Fibroblast of skin of abdomen (primary cell): ENCODE measurements at regions not wholly inside any gene's neighbourhood (a gene's known extent, or its start where the extent isn't known, plus 50 kb on each side); places are given as distances from the start of the nearest gene placed in this dataset.

Experiments used
- DNase-seq: peaks from one replicate; pipeline ENCODE4 v3.0.0-alpha.2; 2013

GRCh38 chr17:77664097-77664729 is 294.3 kb upstream of the TNRC6C start:
- DNase-seq: no peak

DNA sequence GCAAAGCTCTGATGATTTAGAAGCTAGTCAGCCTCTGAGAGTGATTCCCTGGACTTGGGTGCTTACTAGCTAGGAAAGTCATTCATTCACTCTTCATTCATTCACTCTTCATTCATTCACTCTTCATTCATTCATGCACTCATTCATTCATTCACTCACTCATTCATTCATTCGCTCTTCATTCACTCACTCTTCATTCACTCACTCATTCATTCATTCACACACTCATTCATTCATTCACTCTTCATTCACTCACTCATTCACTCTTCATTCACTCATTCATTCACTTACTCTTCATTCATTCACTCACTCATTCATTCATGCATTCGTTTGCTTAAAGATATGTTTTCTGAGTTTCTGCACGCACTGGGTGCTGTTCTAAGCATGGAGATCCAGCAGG is 292.7 kb upstream of the TNRC6C start:
- DNase-seq: no peak

DNA sequence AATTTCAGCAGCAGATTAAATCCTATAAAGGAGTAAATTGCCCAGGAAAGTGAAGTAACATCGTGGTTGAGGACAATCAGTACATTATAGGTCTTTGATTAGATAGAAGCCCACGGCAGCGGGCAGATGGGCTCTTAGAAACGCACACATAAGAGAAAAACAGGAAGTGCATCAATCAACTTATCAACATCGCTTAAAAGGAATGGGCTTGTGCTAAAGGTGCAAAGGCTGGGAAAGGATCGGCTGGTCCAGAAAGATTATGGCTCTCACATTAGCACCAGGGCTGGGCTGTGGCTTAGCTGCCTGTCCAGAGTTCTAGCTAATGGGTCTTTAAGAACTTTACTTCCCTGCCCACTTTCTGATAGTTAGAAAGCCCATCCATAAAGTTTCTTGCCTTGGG is 292.0 kb upstream of the TNRC6C start:
- DNase-seq: no peak

DNA sequence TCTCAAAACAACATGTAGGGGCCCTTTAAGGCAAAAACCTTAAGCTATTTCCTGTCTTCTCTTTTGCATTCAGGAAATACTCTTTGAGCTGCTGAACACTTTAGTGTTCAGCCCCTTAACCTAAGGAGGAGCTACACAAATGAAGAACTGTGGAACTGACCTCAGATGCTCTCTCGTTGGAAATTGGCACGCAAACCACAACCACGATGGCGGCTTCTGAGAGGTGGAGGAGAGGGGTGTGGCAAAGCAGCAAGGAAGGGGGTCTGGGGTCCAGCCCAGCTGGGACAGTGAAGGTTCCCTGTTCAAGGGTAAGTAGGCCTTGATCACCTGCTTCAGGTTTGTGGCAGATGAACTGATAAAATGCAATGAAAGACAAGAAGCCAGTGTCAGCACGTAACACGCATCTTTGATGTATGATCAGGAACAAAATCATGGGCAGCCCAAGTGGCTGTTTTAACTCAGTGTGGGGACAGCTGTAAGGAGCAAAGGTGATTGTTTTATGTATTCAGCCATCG is 291.6 kb upstream of the TNRC6C start:
- no peak for DNase-seq

DNA sequence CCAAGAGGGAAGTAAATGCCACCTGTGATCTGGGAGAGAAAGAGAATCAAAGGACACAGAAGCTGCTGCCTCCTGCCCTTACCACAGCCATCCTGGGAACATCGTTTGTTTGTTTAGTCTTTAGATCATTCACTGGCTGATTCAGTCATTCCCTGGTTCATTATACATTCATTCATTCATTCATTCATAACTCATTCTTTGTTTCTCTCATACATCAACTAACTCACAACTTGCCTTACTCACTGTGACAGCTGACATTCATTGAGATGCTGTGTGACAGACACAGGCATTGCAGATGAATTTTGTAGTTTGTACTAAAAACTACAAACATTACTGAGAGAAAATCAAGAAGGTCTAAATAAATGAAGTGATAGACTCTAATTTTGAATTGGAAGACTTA is 291.0 kb upstream of the TNRC6C start:
- no peak for DNase-seq

DNA sequence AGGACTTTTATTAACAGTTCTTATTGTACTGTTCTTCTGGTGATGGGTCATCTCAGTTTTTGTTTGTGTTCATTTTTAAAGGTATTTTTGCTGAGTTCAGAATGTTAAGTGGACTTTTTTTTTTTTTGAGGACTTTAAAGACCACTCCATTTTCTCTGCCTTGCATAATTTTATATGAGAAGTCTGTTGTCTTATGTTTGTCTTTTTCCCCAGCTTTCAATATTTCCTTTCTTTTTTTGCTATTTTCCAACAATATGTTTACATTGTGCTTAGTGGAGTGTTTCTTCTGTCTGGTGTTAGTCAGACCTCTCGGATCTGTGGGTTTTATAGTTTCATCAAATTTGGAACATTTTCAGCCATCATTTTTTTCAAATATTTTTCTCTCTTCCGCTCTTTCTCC is 290.0 kb upstream of the TNRC6C start:
- DNase-seq: no peak

DNA sequence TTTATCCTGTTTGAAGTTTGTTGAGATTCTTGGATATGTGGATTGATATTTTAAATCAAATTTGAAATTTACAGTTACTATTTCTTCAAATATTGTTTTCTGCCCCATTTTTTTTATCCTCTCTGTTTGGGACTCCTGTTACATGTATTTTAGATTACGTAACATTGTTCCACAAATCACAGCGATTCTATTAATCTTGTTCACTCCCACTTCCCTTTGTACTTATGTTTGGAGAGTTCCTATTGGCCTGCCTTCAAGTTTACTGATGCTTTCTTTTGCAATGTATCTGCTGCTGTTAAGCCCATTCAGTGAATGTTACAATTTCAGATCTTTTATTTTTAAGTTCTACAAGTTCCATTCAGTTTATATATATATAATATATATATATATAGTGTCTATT is 288.3 kb upstream of the TNRC6C start:
- no peak for DNase-seq

GRCh38 chr17:77674358-77674757 is 284.1 kb upstream of the TNRC6C start:
- DNase-seq: no peak

- DNase-seq: no peak
Measured at GRCh38 chr17:77675411-77675810, 283.1 kb upstream of the TNRC6C start.

DNA sequence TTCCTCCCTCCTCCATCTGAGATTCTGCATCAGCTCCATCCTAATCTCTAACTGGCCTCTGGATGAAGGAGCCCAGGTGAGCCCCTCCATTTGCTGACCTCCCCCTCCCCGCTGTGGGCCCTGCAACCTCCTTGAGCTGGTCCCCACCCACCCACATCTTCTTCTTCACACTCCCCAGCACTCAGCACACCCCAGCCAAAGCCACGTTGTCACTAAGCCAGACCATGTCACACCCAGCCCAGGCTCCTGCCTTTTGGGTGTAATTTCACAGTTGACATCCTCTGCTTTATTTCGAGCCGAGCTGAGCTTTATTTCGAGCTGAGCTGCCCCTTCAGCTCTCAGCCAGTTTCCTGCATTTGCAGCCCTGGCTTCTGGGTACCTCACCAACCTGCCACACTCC is 282.7 kb upstream of the TNRC6C start:
- no peak for DNase-seq

DNA sequence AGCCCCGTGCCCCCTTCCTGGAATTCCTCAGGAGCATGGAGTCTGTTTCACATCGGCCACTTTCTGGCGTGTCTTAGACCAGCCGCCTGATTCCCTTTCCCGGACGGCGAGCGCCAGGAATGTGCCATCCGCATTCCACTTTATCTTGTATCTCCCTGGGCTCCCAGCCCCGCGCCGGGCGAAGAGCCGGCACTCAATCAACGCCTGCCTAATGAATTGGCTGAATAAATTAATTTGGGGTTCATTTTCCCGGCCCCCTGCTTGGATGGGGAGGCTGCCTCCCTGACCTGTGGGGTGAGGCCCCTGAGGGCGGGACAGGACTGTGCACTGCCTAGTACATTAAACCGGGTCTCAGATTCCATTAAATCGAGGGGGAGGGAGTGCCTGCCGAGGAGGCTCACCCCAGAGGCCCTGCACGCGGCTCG is 282.3 kb upstream of the TNRC6C start:
- no peak for DNase-seq

DNA sequence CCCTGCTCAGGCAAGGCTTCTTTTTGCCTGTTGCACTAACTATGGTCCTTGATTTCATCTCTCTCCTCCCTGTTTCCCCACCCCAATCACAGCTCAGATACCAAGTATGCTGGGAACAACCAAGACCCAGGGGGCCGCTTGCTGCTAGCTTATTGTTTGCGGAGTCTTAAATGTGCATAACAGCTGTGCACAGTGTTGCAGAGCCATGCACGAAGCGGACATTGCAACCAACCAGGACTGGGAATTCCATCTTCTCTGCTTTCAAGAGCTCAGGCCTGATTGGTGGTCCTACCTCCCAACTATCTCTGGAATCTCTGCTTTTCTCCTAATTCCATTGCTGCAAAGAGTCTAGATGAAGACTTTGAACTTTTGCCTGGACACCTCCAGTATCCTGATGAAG is 281.3 kb upstream of the TNRC6C start:
- peak; percentile 28 for DNase-seq

- DNase-seq: no peak
Measured at GRCh38 chr17:77677630-77678029, 280.9 kb upstream of the TNRC6C start.

GRCh38 chr17:77679589-77679988 is 278.9 kb upstream of the TNRC6C start:
- DNase-seq: no peak

DNA sequence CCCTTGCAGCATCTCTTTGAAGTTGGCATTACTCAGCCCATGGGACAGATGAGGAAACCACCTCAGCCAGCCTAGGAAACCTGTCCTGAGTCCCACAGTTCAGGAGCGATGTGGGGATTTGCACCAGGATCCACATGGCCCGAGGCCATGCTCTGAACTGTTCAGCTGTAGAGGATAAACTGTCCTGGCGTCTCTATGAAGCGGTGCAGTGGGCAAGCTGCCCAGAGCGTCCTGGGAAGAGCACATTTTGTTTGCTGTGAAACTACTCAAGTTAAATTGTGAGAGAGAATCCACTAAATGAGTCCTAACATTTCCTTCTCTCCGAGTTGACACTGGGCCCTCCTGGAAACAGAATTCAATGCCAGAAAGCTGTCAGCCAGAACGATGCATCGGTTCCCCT is 276.6 kb upstream of the TNRC6C start:
- DNase-seq: no peak

DNA sequence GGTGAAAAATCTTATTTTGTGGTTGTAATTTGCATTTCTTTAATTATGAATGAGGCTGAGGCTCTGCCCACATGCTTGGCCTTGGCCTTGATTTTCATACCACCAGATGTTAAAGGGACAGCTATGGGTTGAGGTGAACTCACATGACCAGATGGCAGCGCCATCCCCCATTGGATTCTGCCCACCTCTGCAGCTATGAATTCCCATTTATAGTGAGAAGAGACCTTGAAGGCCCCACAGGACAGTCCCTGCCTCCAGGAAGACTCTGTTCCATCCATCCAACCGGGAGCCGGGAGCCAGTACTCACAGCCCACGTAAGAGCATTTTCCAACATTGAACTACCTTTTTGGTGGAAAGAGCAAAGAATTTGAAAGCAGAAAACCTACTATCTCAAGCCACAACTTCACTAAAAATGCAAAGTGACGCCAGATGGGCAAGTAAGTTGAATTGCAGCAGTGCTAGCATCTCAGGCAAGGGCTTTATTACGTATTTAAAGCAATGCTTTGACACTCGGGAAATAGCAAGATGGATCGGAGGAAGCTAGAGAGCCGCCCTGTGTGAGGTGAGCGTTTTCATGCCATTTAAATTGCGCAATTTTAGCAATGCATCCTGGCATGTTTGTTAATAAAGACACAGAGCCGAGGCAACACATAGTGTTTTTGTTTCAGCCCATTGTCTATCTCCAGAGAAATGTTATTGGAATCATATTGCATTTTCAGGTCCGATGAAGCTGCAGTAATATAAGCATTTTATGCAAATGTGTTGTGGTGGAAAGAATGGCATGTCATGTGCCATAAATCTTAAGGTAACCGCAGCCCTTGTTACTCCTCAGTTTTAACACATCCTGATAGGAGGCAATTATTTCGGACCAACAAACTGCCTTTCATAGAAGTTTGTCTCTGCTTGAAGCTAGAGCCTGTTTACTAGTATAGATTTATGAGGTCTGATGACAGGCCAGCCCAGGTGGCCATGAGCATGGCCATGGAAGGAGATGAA is 273.4 kb upstream of the TNRC6C start:
- no peak for DNase-seq

GRCh38 chr17:77685881-77686486 is 272.5 kb upstream of the TNRC6C start:
- no peak for DNase-seq

DNA sequence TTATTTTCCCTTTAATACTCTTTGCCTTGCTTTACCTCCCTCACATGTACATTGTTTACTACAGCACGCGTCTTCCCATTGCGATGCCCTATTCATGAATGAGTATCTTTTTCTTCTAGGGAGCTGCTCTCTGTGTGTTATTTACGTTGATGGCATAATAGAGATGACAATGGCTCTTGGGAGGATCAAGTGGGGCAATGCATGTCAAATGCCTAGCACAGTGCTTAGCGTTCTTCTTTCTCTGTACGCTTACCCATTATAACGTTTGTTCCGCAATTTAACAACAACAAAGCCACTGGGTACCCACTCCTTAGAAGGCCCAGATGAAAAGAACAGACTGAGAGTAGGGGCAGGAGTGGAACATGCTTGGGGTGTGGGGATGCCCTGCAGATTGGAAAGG is 271.6 kb upstream of the TNRC6C start:
- DNase-seq: no peak

DNA sequence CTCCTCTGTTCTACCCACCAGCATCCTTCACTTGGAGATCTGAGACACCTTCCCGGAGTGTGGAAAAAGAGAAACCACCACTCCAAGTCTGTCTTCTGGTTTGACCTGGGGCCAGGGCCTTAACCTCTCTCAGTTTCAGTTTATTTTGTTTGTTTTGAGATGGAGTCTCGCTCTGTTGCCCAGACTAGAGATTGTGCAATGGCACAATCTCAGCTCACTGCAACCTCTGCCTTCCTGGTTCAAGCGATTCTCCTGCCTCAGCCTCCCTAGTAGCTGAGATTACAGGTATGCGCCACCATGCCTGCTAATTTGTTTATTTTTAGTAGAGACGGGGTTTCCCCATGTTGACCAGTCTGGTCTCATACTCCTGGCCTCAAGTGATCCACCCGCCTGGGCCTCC is 271.1 kb upstream of the TNRC6C start:
- DNase-seq: no peak

GRCh38 chr17:77687921-77688320 is 270.6 kb upstream of the TNRC6C start:
- no peak for DNase-seq

DNA sequence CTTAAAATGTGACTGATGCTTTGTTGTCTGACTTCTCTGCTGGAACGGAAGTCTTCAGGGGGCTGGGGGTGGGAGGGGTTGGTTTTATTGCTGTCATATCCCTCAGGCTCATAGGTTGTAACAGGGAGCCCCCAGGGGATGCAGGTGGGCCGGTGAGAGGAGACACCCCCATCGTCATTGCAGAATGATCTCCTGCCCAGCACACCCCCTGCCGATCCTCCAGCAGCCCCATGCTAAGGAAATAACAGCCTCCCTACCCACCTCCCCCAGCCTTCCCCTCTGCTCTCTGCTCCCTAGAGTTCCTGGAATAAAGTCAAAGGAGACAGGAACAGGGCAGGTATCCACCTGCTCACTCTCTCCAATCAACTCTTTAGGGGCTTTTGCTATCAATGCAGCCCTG is 270.1 kb upstream of the TNRC6C start:
- DNase-seq: no peak

- no peak for DNase-seq
Measured at GRCh38 chr17:77690271-77691161, 268.0 kb upstream of the TNRC6C start.
